HCT116 (cell line): ENCODE measurements at regions not wholly inside any gene's neighbourhood (a gene's known extent, or its start where the extent isn't known, plus 50 kb on each side); places are given as distances from the start of the nearest gene placed in this dataset.

Source experiments
- CBX3 ChIP-seq: IDR thresholded peaks from 2 replicates; pipeline ENCODE4 v1.6.1; 2012; ENCODE audit warnings: low read depth
- ELF1 ChIP-seq: IDR thresholded peaks from 2 replicates; pipeline ENCODE4 v1.6.1; 2012; ENCODE audit warnings: low read depth, borderline replicate concordance
- EZH2 ChIP-seq: fragments of 200-600 bp; sonication (generic); IDR thresholded peaks from 2 replicates; pipeline ENCODE4 v1.6.1; 2017; ENCODE audit warnings: antibody characterized with exemption, mixed run types
- EZH2phosphoT487 ChIP-seq: fragments of 200-600 bp; IDR thresholded peaks from 2 replicates; pipeline ENCODE4 v1.6.1; 2018; ENCODE audit warnings: antibody characterized with exemption, borderline replicate concordance
- SP1 ChIP-seq: IDR thresholded peaks from 2 replicates; pipeline ENCODE4 v1.6.1; 2012; ENCODE audit warnings: low read depth
- SRF ChIP-seq: IDR thresholded peaks from 2 replicates; pipeline ENCODE4 v1.6.1; 2012; ENCODE audit warnings: low read depth
- ZNF274 ChIP-seq: fragments of 200-500 bp; sonication (Bioruptor generic); IDR thresholded peaks from 2 replicates; pipeline ENCODE4 v1.6.1; 2014; ENCODE audit warnings: mild to moderate bottlenecking, low read depth, low read length, inconsistent platforms
- TF ChIP-seq, protein P1 (sequence below), 3 experiments: fragments of 200-600 bp in 1 of 3; sonication (generic) in 1 of 3; IDR thresholded peaks in 2 of 3; conservative IDR thresholded peaks in 1 of 3; 2 replicates each; pipeline ENCODE4 v1.5.1; 2012 to 2017; ENCODE audit warnings: low read depth in 2 of 3, low read length in 2 of 3, antibody characterized with exemption in 1 of 3, borderline replicate concordance in 1 of 3, control low read depth in 1 of 3, mild to moderate bottlenecking in 1 of 3, mixed read lengths in 1 of 3, mixed run types in 1 of 3, moderate library complexity in 1 of 3; ENCODE audit not compliant: insufficient read depth in 1 of 3
- TF ChIP-seq, protein P2 (sequence below): IDR thresholded peaks from 2 replicates; pipeline ENCODE4 v1.6.1; 2012; ENCODE audit warnings: low read depth

DNA sequence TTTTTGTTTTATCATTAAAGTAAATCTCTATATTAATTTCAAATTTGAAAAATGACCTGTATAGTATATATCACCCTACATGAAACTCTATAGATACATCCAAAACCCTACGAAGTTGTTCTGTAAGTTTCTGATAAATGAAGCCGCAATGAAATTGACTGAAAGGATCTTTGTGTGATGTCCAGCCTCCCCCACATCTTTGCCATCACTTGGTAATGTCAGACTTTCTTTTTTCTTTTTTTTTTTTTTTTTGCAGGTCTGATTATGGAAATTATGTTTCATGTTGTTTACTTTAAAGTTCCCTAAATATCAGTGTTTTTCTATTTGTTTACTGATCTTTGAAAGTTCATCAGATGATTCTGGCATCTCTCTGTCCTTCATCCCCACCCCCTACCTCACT is 155.6 kb upstream of the CDH4 start:
- TF ChIP-seq, protein P1, sequence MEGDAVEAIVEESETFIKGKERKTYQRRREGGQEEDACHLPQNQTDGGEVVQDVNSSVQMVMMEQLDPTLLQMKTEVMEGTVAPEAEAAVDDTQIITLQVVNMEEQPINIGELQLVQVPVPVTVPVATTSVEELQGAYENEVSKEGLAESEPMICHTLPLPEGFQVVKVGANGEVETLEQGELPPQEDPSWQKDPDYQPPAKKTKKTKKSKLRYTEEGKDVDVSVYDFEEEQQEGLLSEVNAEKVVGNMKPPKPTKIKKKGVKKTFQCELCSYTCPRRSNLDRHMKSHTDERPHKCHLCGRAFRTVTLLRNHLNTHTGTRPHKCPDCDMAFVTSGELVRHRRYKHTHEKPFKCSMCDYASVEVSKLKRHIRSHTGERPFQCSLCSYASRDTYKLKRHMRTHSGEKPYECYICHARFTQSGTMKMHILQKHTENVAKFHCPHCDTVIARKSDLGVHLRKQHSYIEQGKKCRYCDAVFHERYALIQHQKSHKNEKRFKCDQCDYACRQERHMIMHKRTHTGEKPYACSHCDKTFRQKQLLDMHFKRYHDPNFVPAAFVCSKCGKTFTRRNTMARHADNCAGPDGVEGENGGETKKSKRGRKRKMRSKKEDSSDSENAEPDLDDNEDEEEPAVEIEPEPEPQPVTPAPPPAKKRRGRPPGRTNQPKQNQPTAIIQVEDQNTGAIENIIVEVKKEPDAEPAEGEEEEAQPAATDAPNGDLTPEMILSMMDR (IDR thresholded peaks at IDR 0.05 in 2 of 3, conservative IDR thresholded peaks at IDR 0.05 in 1 of 3; ENCODE audit: borderline replicate concordance in 1 of 3, insufficient read depth in 1 of 3, low read depth in 2 of 3, low read length in 2 of 3) = no peak
- TF ChIP-seq, protein P2, sequence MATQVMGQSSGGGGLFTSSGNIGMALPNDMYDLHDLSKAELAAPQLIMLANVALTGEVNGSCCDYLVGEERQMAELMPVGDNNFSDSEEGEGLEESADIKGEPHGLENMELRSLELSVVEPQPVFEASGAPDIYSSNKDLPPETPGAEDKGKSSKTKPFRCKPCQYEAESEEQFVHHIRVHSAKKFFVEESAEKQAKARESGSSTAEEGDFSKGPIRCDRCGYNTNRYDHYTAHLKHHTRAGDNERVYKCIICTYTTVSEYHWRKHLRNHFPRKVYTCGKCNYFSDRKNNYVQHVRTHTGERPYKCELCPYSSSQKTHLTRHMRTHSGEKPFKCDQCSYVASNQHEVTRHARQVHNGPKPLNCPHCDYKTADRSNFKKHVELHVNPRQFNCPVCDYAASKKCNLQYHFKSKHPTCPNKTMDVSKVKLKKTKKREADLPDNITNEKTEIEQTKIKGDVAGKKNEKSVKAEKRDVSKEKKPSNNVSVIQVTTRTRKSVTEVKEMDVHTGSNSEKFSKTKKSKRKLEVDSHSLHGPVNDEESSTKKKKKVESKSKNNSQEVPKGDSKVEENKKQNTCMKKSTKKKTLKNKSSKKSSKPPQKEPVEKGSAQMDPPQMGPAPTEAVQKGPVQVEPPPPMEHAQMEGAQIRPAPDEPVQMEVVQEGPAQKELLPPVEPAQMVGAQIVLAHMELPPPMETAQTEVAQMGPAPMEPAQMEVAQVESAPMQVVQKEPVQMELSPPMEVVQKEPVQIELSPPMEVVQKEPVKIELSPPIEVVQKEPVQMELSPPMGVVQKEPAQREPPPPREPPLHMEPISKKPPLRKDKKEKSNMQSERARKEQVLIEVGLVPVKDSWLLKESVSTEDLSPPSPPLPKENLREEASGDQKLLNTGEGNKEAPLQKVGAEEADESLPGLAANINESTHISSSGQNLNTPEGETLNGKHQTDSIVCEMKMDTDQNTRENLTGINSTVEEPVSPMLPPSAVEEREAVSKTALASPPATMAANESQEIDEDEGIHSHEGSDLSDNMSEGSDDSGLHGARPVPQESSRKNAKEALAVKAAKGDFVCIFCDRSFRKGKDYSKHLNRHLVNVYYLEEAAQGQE = no peak
- no peak for TF ChIP-seq SRF
- TF ChIP-seq ZNF274 = no peak
- TF ChIP-seq ELF1 = no peak
- no peak for TF ChIP-seq EZH2
- no peak for TF ChIP-seq SP1
- no peak for TF ChIP-seq CBX3
- no peak for TF ChIP-seq EZH2phosphoT487
